SU-DHL-6 (cell line): ENCODE measurements at regions not wholly inside any gene's neighbourhood (a gene's known extent, or its start where the extent isn't known, plus 50 kb on each side); places are given as distances from the start of the nearest gene placed in this dataset.

Experiments
- H2AFZ ChIP-seq: fragments of 200-600 bp; sonication (generic); 2 replicates; pipeline ENCODE4 v1.6.1; 2014; ENCODE audit warnings: low read depth, mild to moderate bottlenecking, moderate library complexity, mixed read lengths, antibody characterized with exemption, low read length; ENCODE audit not compliant: severe bottlenecking
- H3F3A ChIP-seq: fragments of 200-600 bp; shearing (Covaris generic); 2 replicates; pipeline ENCODE4 v1.6.0; 2016; ENCODE audit warnings: antibody characterized with exemption, mild to moderate bottlenecking; ENCODE audit not compliant: insufficient read depth
- H3K27ac ChIP-seq: fragments of 200-600 bp; sonication (generic); 2 replicates; pipeline ENCODE4 v1.5.1; 2016; ENCODE audit warnings: low read depth, mild to moderate bottlenecking, low read length, moderate library complexity, mixed read lengths
- H3K27me3 ChIP-seq: fragments of 200-600 bp; sonication (generic), shearing (Covaris generic); 2 replicates; pipeline ENCODE4 v1.6.0; 2014; ENCODE audit warnings: mild to moderate bottlenecking, low read length
- H3K36me3 ChIP-seq: fragments of 200-600 bp; sonication (generic); 2 replicates; pipeline ENCODE4 v1.6.1; 2014; ENCODE audit warnings: mild to moderate bottlenecking, low read length, mixed read lengths
- H3K4me2 ChIP-seq: fragments of 300-600, 200-600 bp; shearing (Covaris generic), sonication (generic); 2 replicates; pipeline ENCODE4 v1.6.0; 2014; ENCODE audit warnings: low read length, low read depth, mild to moderate bottlenecking; ENCODE audit not compliant: poor library complexity, severe bottlenecking
- H3K4me3 ChIP-seq: fragments of 200-600 bp; sonication (generic); 2 replicates; pipeline ENCODE4 v1.5.1; 2014; ENCODE audit warnings: antibody characterized with exemption, low read length, mild to moderate bottlenecking, mixed read lengths; ENCODE audit not compliant: insufficient read depth, poor library complexity, severe bottlenecking
- H3K79me2 ChIP-seq: fragments of 200-600 bp; sonication (generic); 2 replicates; pipeline ENCODE4 v1.6.1; 2014; ENCODE audit warnings: mild to moderate bottlenecking, low read length, moderate library complexity; ENCODE audit not compliant: insufficient read depth
- H3K9ac ChIP-seq: fragments of 200-600 bp; sonication (generic); 2 replicates; pipeline ENCODE4 v1.7.0; 2014; ENCODE audit warnings: mild to moderate bottlenecking, low read length
- H3K9me2 ChIP-seq: fragments of 200-600 bp; sonication (generic); replicated peaks from 2 replicates; pipeline ENCODE4 v1.6.1; 2014; ENCODE audit warnings: low read length; ENCODE audit not compliant: insufficient read depth
- H3K9me3 ChIP-seq: fragments of 200-600 bp; sonication (generic); 2 replicates; pipeline ENCODE4 v1.6.1; 2014; ENCODE audit warnings: low read length, mixed read lengths; ENCODE audit not compliant: insufficient read depth
- H4K20me1 ChIP-seq: fragments of 200-600 bp; sonication (generic); 2 replicates; pipeline ENCODE4 v1.6.1; 2014; ENCODE audit warnings: low read depth, mild to moderate bottlenecking, antibody characterized with exemption, low read length, moderate library complexity, mixed read lengths
- EZH2phosphoT487 ChIP-seq: fragments of 200-600 bp; sonication (generic), shearing (Covaris generic); conservative IDR thresholded peaks from 2 replicates; pipeline ENCODE4 v1.6.1; 2018; ENCODE audit warnings: mild to moderate bottlenecking, antibody characterized with exemption, low read length, moderate library complexity, mixed read lengths
- TF ChIP-seq, protein P1 (sequence below): fragments of 200-600 bp; sonication (generic); IDR thresholded peaks from one replicate; pipeline ENCODE4 v1.5.1; 2017; ENCODE audit warnings: antibody characterized with exemption, mild to moderate bottlenecking, low read length, moderate library complexity; ENCODE audit not compliant: insufficient read depth, poor library complexity, severe bottlenecking

DNA sequence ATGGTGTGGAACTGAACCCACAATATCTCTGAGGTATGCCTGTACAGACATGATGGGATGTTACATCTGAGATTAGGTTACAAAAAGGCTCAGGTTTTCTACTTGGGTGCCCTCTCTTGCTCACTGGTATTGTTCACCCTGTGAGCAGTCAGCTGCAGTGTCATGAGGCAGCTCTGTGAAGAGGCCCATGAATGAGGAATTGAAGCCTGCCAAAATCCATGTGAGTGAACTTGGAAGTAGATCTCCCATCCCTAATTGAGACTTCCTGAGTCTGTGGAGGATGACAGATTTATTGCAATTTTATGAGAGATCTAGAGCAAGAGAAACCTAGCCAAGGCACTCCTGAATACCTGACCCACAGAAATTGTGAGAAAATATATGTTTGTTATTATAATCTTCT, 404.9 kb upstream of the ZEB2 start:
- Histone ChIP-seq H4K20me1 (no peaks in the 10 kb centered on the region), H3K27me3 (no peaks in the 10 kb centered on the region), H3K9me2 (no peaks in the 10 kb centered on the region), H3K4me3 (no peak overlapping the region), H3F3A (no peaks in the 10 kb centered on the region), H3K9ac (no peak overlapping the region), H3K4me2 (no peak overlapping the region), H3K9me3 (0 out of 2 replicates have a peak, but pooled peaks cover 5% of the 10 kb centered on the region), H2AFZ (no peak overlapping the region), H3K27ac (no peak overlapping the region), H3K79me2 (no peaks in the 10 kb centered on the region), H3K36me3 (no peaks in the 10 kb centered on the region)
- TF ChIP-seq, protein P1, sequence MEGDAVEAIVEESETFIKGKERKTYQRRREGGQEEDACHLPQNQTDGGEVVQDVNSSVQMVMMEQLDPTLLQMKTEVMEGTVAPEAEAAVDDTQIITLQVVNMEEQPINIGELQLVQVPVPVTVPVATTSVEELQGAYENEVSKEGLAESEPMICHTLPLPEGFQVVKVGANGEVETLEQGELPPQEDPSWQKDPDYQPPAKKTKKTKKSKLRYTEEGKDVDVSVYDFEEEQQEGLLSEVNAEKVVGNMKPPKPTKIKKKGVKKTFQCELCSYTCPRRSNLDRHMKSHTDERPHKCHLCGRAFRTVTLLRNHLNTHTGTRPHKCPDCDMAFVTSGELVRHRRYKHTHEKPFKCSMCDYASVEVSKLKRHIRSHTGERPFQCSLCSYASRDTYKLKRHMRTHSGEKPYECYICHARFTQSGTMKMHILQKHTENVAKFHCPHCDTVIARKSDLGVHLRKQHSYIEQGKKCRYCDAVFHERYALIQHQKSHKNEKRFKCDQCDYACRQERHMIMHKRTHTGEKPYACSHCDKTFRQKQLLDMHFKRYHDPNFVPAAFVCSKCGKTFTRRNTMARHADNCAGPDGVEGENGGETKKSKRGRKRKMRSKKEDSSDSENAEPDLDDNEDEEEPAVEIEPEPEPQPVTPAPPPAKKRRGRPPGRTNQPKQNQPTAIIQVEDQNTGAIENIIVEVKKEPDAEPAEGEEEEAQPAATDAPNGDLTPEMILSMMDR = no peak
- TF ChIP-seq EZH2phosphoT487 = no peak

DNA sequence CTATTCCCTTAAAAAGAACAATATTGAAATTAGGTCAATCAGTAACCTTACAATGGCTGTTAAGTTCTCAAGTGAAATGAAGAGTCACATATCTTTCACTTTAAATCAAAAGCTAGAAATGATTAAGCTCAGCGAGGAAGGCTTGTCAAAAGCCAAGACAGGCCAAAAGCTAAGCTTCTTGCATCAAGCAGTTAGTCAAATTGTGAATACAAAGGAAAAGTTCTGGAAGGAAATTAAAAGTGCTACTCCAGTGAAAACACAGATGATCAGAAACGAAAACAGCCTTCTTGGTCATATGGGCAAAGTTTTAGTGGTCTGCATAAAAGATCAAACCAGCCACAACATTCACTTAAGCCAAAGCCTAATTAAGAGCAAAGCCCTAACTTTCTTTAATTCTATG, 402.6 kb upstream of the ZEB2 start:
- Histone ChIP-seq H3K9me2 (no peaks in the 10 kb centered on the region), H3K4me2 (no peak overlapping the region)
- TF ChIP-seq EZH2phosphoT487 = no peak
- TF ChIP-seq, protein P1 = no peak

DNA sequence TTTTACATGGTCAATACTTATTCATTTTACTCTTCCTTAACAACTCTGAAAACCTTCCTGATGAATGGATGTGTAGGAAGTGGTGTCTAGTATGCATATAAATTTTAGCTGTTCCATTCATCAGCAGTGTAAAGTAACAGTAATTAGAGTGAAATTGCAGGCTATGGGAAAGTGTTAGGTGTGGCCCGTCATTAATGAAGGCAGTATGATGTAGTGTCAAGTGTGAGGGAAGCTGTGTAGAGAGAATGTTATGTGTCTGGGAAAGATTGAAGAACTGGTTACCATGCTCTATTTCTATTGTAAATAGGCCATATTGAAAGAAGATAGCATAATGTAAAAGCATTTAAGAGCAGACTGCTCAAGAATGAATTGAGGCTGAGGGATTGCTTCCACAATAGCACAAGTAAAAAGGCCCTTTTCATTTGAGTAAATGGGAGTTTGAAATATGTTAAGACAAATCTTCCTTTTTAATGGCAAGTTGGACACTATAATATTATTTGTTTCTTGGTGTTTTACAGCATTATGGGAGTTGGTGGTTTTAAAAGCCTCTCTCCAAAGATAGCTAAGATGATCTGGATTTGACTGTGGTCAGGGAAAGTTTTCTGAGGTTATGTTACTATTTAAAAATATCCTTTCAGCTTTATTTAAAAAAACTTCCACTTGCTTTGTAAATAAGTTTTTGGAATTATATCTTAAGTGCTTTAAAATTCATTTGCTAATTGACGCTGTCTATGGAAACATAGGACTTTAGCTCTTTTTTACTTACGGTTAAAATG, 401.0 kb upstream of the ZEB2 start:
- no peak overlapping the region for H2AFZ ChIP-seq
- no peaks in the 10 kb centered on the region for H3K9me2 ChIP-seq
- no peak overlapping the region for H3K4me3 ChIP-seq
- H3K9me3 ChIP-seq = no peaks in the 10 kb centered on the region
- no peaks in the 10 kb centered on the region for H3F3A ChIP-seq
- H3K9ac ChIP-seq = no peak overlapping the region
- no peak overlapping the region for H3K27ac ChIP-seq
- H3K27me3 ChIP-seq = no peaks in the 10 kb centered on the region
- TF ChIP-seq EZH2phosphoT487 = no peak
- TF ChIP-seq, protein P1 = no peak
- no peaks in the 10 kb centered on the region for H3K79me2 ChIP-seq
- no peak overlapping the region for H3K4me2 ChIP-seq
- no peaks in the 10 kb centered on the region for H4K20me1 ChIP-seq
- H3K36me3 ChIP-seq = no peaks in the 10 kb centered on the region

More for the DNA sequence above, 402.6 kb upstream of the ZEB2 start:
- H3K36me3 ChIP-seq = no peaks in the 10 kb centered on the region
- no peak overlapping the region for H3K4me3 ChIP-seq
- no peak overlapping the region for H3K9ac ChIP-seq
- H3F3A ChIP-seq = no peaks in the 10 kb centered on the region
- no peak overlapping the region for H3K27ac ChIP-seq
- H2AFZ ChIP-seq = peak overlapping the region; percentile 65
- no peaks in the 10 kb centered on the region for H3K27me3 ChIP-seq
- no peaks in the 10 kb centered on the region for H3K9me3 ChIP-seq
- H4K20me1 ChIP-seq = no peaks in the 10 kb centered on the region
- H3K79me2 ChIP-seq = no peaks in the 10 kb centered on the region
